ENCODE measurements at regions not wholly inside any gene's neighbourhood (a gene's known extent, or its start where the extent isn't known, plus 50 kb on each side); places are given as distances from the start of the nearest gene placed in this dataset.

DNA sequence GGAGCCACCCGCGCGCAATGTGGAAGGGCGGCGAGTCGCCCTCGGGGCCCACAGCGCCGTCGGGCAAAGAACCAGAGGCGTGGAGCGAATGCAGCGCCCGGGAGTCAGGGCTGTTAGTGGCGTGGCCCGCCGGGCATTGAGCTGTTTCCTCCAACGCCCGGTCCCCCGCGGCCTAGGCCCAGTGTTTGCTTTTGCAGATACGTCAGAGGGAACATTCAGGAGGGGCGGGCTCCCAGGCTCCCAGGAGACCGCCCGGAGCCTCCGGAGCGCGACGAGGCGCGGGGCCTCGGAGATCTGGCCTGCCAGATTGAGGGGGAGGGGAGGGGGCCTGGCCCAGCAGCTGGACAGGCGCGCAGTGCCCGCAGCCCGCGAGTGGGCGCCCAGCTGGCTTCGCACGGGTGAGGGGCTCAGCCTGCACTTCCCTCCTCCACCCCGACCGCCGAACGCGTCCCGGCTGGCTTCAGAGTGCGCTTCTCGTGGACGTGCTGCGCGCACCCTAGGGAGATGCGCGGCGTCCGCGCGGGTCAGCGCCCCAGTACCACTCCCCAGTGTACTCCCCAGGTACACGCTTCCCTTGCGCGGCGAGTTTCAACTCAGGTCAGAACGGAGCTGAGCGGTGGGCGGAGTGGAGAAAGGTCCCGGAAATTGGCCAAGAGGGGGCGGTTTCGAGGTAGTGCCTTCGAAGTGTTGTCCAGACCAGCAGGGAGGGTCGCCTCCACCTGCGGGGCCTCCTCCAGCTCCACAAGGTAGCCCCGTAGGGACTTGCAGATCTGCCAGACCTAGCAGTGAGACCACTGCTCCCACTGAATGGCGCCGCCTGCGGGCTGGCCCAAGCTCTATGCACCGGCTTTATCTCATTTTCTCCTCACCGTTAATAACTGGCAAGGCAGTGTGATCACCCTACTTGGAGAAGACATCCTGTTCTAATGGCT, 130.4 kb downstream of the TMEM174 start:
- no peak overlapping the region for H3K27ac ChIP-seq
- TF ChIP-seq, protein P1, sequence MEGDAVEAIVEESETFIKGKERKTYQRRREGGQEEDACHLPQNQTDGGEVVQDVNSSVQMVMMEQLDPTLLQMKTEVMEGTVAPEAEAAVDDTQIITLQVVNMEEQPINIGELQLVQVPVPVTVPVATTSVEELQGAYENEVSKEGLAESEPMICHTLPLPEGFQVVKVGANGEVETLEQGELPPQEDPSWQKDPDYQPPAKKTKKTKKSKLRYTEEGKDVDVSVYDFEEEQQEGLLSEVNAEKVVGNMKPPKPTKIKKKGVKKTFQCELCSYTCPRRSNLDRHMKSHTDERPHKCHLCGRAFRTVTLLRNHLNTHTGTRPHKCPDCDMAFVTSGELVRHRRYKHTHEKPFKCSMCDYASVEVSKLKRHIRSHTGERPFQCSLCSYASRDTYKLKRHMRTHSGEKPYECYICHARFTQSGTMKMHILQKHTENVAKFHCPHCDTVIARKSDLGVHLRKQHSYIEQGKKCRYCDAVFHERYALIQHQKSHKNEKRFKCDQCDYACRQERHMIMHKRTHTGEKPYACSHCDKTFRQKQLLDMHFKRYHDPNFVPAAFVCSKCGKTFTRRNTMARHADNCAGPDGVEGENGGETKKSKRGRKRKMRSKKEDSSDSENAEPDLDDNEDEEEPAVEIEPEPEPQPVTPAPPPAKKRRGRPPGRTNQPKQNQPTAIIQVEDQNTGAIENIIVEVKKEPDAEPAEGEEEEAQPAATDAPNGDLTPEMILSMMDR (IDR thresholded peaks at IDR 0.05): no peak
- no peak for TF ChIP-seq ZFX (IDR thresholded peaks at IDR 0.05; ENCODE audit: borderline replicate concordance)

DNA sequence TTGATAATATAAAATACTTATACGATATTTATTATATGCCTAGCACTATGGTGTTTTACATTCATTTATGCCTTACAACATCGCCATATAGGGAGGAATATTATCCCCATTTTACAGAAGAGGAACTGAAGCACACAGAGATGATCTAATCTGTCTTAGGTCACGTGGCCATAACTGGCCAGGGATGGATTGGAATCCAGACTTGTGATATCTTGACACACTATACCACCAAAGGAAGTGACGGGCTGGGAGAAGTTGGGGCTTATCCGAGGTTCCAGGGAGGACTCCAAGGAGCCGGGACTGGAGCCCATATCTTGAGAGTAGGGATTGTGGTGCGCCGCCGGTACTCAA, 129.8 kb downstream of the TMEM174 start:
- no peak for TF ChIP-seq ZFX (IDR thresholded peaks at IDR 0.05; ENCODE audit: borderline replicate concordance)
- TF ChIP-seq, protein P1 (IDR thresholded peaks at IDR 0.05): no peak
- no peak overlapping the region for H3K27ac ChIP-seq

DNA sequence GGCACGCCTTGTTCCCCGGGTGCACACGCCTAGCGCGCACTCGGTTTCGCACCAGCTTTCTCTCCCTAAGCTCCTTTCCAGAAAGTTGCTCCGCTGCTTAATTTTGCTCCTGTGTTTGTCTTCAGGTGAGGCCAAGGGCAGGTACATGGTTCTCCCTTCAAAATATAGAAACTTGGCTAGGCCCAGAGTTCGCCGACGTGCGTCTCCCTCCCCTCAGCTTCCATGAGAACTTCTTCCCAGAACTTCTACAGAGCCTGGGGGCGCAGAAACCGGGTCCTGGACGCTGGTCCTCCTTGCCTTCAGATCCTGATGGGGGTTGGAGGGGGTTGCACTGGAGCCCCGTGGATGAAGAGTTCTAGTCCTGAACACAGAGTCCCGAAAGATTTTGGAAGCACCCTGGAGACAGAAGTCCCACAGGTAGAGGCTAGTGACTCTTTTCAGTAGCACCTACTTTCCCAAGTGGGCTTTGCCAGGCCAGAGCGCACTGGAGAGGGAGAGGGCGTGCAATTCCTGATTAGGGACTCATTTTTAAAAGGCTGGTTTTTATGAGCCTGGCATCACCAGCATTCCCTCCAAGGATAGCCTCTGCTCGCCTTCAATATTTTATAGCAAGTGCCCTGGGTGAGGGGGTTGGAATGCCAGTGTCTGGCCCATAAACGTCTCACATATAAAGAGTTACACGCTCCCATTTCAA, 128.4 kb downstream of the TMEM174 start:
- TF ChIP-seq ZFX (IDR thresholded peaks at IDR 0.05; ENCODE audit: borderline replicate concordance): no peak
- H3K27ac ChIP-seq: no peak overlapping the region

DNA sequence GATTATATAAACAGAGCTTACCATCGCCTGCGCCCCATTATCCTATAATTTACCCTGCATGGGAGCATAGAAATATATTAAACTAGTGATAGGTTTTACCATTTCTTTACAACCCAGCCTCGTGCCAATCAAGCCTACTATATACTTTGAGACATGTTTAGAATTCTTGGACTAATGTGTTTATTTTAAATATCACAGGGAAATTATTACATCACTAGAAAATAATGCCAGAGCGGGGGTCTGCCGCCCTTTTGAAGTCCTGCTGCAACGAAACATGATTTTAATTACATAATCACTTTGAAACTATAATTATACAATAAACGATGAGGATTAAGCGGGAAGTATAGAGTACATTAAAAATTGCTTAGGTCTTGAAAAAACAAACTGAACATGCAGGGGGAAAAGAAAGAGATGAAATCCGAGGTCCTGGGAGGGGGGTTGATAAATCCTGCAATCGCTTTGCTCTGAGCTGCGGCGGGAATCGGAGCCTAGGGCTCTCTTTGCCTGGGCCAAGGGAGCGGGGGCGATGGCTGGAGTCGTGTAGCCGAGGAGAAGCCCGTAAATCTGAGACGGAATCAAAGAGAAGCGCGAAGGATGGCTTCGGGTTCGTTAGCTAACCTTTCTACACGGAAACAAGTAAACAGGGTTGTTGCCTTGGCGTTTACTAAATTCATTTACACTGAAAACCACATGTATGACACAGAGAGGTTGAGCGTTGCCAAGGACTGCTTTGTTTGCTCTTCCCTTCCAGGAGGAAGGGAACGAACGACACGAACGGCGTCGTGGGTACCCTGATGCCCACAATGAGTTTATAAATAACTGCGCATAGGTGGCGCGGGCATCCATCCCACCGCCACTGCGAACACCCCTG, 127.6 kb downstream of the TMEM174 start:
- no peak overlapping the region for H3K27ac ChIP-seq
- no peak for TF ChIP-seq ZFX (IDR thresholded peaks at IDR 0.05; ENCODE audit: borderline replicate concordance)
- TF ChIP-seq, protein P1 (IDR thresholded peaks at IDR 0.05): no peak

DNA sequence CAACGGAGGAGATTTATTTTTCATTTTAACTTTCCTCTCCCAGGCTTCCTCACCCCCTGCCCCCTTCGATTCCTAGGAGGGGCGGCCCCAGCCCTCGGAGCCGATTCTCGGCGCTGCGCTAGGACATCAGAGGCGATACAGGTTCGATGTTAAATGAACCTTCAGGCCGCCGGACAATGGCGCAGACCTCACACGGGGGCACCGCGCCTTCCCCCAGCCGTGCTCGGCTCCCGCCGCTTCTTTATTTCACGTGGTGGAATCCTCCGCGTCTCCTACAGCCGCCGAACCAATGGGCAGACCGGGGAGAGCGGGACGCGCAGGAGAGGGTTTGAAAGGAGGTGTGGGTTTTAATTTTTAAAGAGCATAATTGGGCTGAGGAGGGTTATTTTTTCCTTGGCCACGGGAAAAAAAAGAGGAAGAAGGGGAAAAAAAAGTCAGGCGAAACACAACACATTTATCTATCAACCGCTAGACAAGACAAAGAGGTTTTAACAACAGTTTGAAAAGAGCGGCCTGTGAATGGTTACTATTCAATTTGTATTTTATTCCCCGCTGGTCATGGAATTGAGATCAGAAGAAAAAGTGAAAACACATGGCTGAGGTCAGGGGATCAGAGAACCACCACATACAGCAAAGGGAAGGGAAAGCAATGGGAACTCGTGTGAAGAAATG, 126.8 kb downstream of the TMEM174 start:
- TF ChIP-seq, protein P1 (IDR thresholded peaks at IDR 0.05): no peak
- TF ChIP-seq ZFX (IDR thresholded peaks at IDR 0.05; ENCODE audit: borderline replicate concordance): no peak
- no peak overlapping the region for H3K27ac ChIP-seq

DNA sequence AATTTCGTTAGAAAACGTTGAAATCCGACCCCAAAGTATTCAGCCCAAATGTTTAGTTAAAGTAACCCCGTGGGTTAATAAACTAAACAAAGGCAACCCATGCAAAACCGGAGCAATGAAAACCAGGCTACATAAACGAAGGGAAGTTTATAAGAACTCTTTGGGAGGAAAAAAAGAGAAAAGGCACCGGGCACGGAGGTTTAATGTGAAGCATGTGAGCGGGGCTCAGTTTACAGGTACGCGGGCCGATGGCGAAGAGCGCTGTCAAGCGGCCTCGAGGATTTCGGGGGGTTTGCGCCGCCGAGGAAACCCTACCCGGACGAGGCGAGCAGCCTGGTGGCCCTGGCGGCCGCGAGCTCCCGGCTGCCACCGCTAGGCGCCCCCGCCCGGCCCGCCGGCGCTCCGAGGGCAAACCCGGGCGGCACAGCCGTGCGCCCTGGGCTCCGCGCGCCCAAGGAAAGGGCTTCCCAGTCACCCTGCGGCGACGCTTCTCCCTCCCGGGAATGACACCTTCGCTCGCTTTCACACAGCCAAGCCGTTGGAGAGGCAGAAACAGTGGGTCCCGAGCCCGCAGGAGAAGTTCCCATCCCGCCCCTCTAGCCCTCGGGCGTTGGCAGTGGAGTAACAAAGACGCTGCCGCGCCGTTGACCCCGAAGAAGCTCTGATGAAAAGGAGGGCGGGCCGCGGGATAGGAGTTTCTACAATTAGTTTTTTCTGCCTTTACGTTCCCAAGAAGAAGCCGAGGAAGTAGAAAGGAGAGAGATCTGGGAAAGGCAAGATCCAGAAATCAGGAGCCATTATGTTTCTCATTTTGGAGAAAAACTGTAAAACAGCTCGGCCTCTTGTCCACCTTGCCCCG, 126.0 kb downstream of the TMEM174 start:
- TF ChIP-seq, protein P1 (IDR thresholded peaks at IDR 0.05): peak; percentile 73
- no peak for TF ChIP-seq ZFX (IDR thresholded peaks at IDR 0.05; ENCODE audit: borderline replicate concordance)
- no peak overlapping the region for H3K27ac ChIP-seq

Data from 22Rv1 (cell line).